IMR-90 (cell line): ENCODE measurements at regions not wholly inside any gene's neighbourhood (a gene's known extent, or its start where the extent isn't known, plus 50 kb on each side); places are given as distances from the start of the nearest gene placed in this dataset.

Experiments used
- ATAC-seq: fragments of 200-7000 bp; cut with Tn5 transposase; 2 replicates; pipeline ENCODE4 v1.9.1; 2020; ENCODE audit warnings: low read depth, mild to moderate bottlenecking, moderate library complexity
- BruUV-seq: library from RNA; stranded (reverse); fragments of 400-500 nt; replicated peaks from 2 replicates; lab custom pipeline; 2021; lab: Mats Ljungman, UMichigan
- CTCF ChIA-PET: fragments of 300-600 bp; formaldehyde crosslinking; extraction: SDS; loops from one replicate; lab custom pipeline; 2021; ENCODE audit warnings: antibody characterized with exemption; lab: Yijun Ruan, JAX
- POLR2A ChIA-PET: fragments of 300-600 bp; sonication (Branson Sonifier 250); formaldehyde crosslinking; loops from one replicate; lab custom pipeline; 2022; ENCODE audit warnings: antibody characterized with exemption; ENCODE audit not compliant: unreplicated experiment; lab: Charles Lee
- DNase-seq: peaks from one replicate; pipeline ENCODE4 v3.0.0; 2013
- H2AFZ ChIP-seq: replicated peaks from 2 replicates; pipeline ENCODE3; 2013; ENCODE audit warnings: low read length, mild to moderate bottlenecking; ENCODE audit not compliant: poor library complexity
- H2AK5ac ChIP-seq: 2 replicates; pipeline ENCODE4 v1.6.1; 2013; ENCODE audit warnings: low read depth, low read length, inconsistent platforms
- H2AK9ac ChIP-seq: replicated peaks from 2 replicates; pipeline ENCODE3; 2013; ENCODE audit warnings: mild to moderate bottlenecking, low read depth, low read length, moderate library complexity; ENCODE audit not compliant: poor library complexity
- H2BK120ac ChIP-seq: 2 replicates; pipeline ENCODE4 v1.6.1; 2013; ENCODE audit warnings: low read depth, low read length, inconsistent platforms
- H2BK15ac ChIP-seq: 3 replicates; pipeline ENCODE4 v1.6.1; 2013; ENCODE audit warnings: low read depth, low read length, inconsistent platforms
- H2BK20ac ChIP-seq: 2 replicates; pipeline ENCODE4 v1.6.1; 2013; ENCODE audit warnings: low read depth, mild to moderate bottlenecking, inconsistent platforms, low read length, moderate library complexity
- H2BK5ac ChIP-seq: 2 replicates; pipeline ENCODE4 v1.6.1; 2013; ENCODE audit warnings: mild to moderate bottlenecking, low read depth, low read length, inconsistent platforms; ENCODE audit not compliant: poor library complexity, severe bottlenecking
- H3K14ac ChIP-seq: replicated peaks from 2 replicates; pipeline ENCODE4 v1.6.1; 2013; ENCODE audit warnings: low read depth, low read length, inconsistent platforms
- H3K18ac ChIP-seq: 2 replicates; pipeline ENCODE4 v1.6.1; 2013; ENCODE audit warnings: low read depth, low read length, control low read depth
- H3K23ac ChIP-seq: 2 replicates; pipeline ENCODE4 v1.6.1; 2013; ENCODE audit warnings: low read depth, low read length, inconsistent platforms
- H3K27ac ChIP-seq: 2 replicates; pipeline ENCODE4 v1.5.1; 2013; ENCODE audit warnings: mild to moderate bottlenecking, control low read depth, low read length; ENCODE audit not compliant: insufficient read depth
- H3K27me3 ChIP-seq: 2 replicates; pipeline ENCODE4 v1.6.1; 2013; ENCODE audit warnings: low read length; ENCODE audit not compliant: control insufficient read depth, insufficient read depth
- H3K36me3 ChIP-seq: 2 replicates; pipeline ENCODE4 v1.6.1; 2013; ENCODE audit warnings: low read length, mixed read lengths; ENCODE audit not compliant: control insufficient read depth, insufficient read depth
- H3K4ac ChIP-seq: 2 replicates; pipeline ENCODE4 v1.6.1; 2013; ENCODE audit warnings: low read depth, low read length, inconsistent platforms
- H3K4me1 ChIP-seq: 2 replicates; pipeline ENCODE4 v1.6.1; 2013; ENCODE audit warnings: low read length, mixed read lengths; ENCODE audit not compliant: control insufficient read depth, insufficient read depth
- H3K4me2 ChIP-seq: 2 replicates; pipeline ENCODE4 v1.6.1; 2013; ENCODE audit warnings: low read depth, mild to moderate bottlenecking, control low read depth, low read length, moderate library complexity
- H3K4me3 ChIP-seq: 2 replicates; pipeline ENCODE4 v1.5.1; 2013; ENCODE audit warnings: low read depth, mild to moderate bottlenecking, control low read depth, low read length, moderate library complexity; ENCODE audit not compliant: insufficient read depth
- H3K56ac ChIP-seq: 2 replicates; pipeline ENCODE4 v1.6.1; 2013; ENCODE audit warnings: low read length, inconsistent platforms; ENCODE audit not compliant: insufficient read depth; ENCODE audit errors: extremely low read depth
- H3K79me1 ChIP-seq, 2 experiments: 2 replicates each; pipeline ENCODE4 v1.6.1; 2013; ENCODE audit warnings: low read length in 2 of 2, inconsistent platforms in 1 of 2, low read depth in 1 of 2
- H3K9ac ChIP-seq: 2 replicates; pipeline ENCODE4 v1.6.1; 2013; ENCODE audit warnings: low read depth, low read length, control low read depth
- H3K9me1 ChIP-seq: 2 replicates; pipeline ENCODE4 v1.6.1; 2013; ENCODE audit warnings: low read length, inconsistent platforms; ENCODE audit not compliant: insufficient read depth
- H3K9me3 ChIP-seq: 2 replicates; pipeline ENCODE4 v1.6.1; 2013; ENCODE audit warnings: low read length; ENCODE audit not compliant: control insufficient read depth, insufficient read depth
- H4K20me1 ChIP-seq: 2 replicates; pipeline ENCODE4 v1.6.1; 2013; ENCODE audit warnings: low read length, inconsistent platforms; ENCODE audit not compliant: insufficient read depth
- H4K5ac ChIP-seq: 2 replicates; pipeline ENCODE4 v1.6.1; 2013; ENCODE audit warnings: mild to moderate bottlenecking, low read depth, low read length, control low read depth
- H4K8ac ChIP-seq, 2 experiments: 2 replicates each; pipeline ENCODE4 v1.6.1; 2013; ENCODE audit warnings: low read depth in 2 of 2, low read length in 2 of 2, control low read depth in 1 of 2, inconsistent platforms in 1 of 2
- H4K91ac ChIP-seq: 2 replicates; pipeline ENCODE4 v1.6.1; 2013; ENCODE audit warnings: low read depth, low read length, inconsistent platforms; ENCODE audit not compliant: insufficient read depth
- BHLHE40 ChIP-seq: fragments of 150-350 bp; IDR thresholded peaks from 2 replicates; pipeline ENCODE4 v1.6.1; 2016; ENCODE audit warnings: mild to moderate bottlenecking, low read depth, low read length
- CEBPB ChIP-seq: IDR thresholded peaks from 2 replicates; pipeline ENCODE4 v1.6.1; 2012; ENCODE audit warnings: low read depth, low read length, improper control_type of control experiment
- CHD1 ChIP-seq: IDR thresholded peaks from 2 replicates; pipeline ENCODE4 v1.6.1; 2012; ENCODE audit warnings: low read depth, low read length, improper control_type of control experiment
- CTCF ChIP-seq: conservative IDR thresholded peaks from 2 replicates; pipeline ENCODE4 v1.5.1; 2012; ENCODE audit warnings: mild to moderate bottlenecking, low read depth, low read length, improper control_type of control experiment
- FOS ChIP-seq: fragments of 150-350 bp; IDR thresholded peaks from 2 replicates; pipeline ENCODE4 v1.6.1; 2016; ENCODE audit warnings: low read depth, low read length
- MAFK ChIP-seq: IDR thresholded peaks from 2 replicates; pipeline ENCODE4 v1.6.1; 2012; ENCODE audit warnings: low read depth, low read length, improper control_type of control experiment
- MAZ ChIP-seq: IDR thresholded peaks from 2 replicates; pipeline ENCODE4 v1.6.1; 2012; ENCODE audit warnings: low read depth, mild to moderate bottlenecking, low read length, improper control_type of control experiment, moderate library complexity, borderline replicate concordance
- MXI1 ChIP-seq: IDR thresholded peaks from 2 replicates; pipeline ENCODE4 v1.6.1; 2012; ENCODE audit warnings: low read depth, mild to moderate bottlenecking, low read length, moderate library complexity, borderline replicate concordance
- NFE2L2 ChIP-seq: fragments of 150-350 bp; IDR thresholded peaks from 2 replicates; pipeline ENCODE4 v1.6.1; 2016; ENCODE audit warnings: low read depth, mild to moderate bottlenecking, low read length
- POLR2A ChIP-seq: IDR thresholded peaks from 2 replicates; pipeline ENCODE4 v1.6.1; 2012; ENCODE audit warnings: mild to moderate bottlenecking, low read depth, low read length
- RAD21 ChIP-seq: IDR thresholded peaks from 2 replicates; pipeline ENCODE4 v1.6.1; 2012; ENCODE audit warnings: low read length, improper control_type of control experiment
- RCOR1 ChIP-seq: IDR thresholded peaks from 2 replicates; pipeline ENCODE4 v1.6.1; 2012; ENCODE audit warnings: mild to moderate bottlenecking, low read length, improper control_type of control experiment; ENCODE audit not compliant: insufficient replicate concordance
- RFX5 ChIP-seq: IDR thresholded peaks from 2 replicates; pipeline ENCODE4 v1.8.0; 2012; ENCODE audit warnings: low read depth, mild to moderate bottlenecking, low read length, moderate library complexity
- SMC3 ChIP-seq: fragments of 150-350 bp; IDR thresholded peaks from 2 replicates; pipeline ENCODE4 v1.6.1; 2016; ENCODE audit warnings: low read depth, mild to moderate bottlenecking, antibody characterized with exemption, low read length, moderate library complexity
- USF2 ChIP-seq: fragments of 150-350 bp; IDR thresholded peaks from 2 replicates; pipeline ENCODE4 v1.6.1; 2017; ENCODE audit warnings: mild to moderate bottlenecking, antibody characterized with exemption, low read length, low read depth
- WGBS, 2 experiments: methylation state at CpG; one replicate each; pipeline versions ENCODE4 v1.1.5 to v1.1.7; 2013; ENCODE audit warnings: missing lambda C conversion rate in 2 of 2; ENCODE audit not compliant: insufficient read length in 1 of 2; ENCODE audit errors: extremely low coverage in 2 of 2; 5-methylcytosine and 5-hydroxymethylcytosine counted together
- dilution Hi-C: fragments of 300-500 bp; cut with HindIII; formaldehyde crosslinking; loops from one replicate; pipeline ENCODE4 v1.14.3; 2018; ENCODE audit warnings: low sequenced_read_pairs; ENCODE audit not compliant: unreplicated experiment
- in situ Hi-C: fragments of 300-500 bp; cut with MboI; formaldehyde crosslinking; loops from 3 replicates; pipeline ENCODE4 v1.14.3; 2019; ENCODE audit warnings: low sequenced_read_pairs, inconsistent platforms, mixed read lengths
- intact Hi-C: fragments of 100-400 bp; cut with micrococcal nuclease; formaldehyde crosslinking; loops from 2 replicates; pipeline ENCODE4 v1.10.0; 2022
- TF ChIP-seq, protein P1 (sequence below): fragments of 150-350 bp; IDR thresholded peaks from 2 replicates; pipeline ENCODE4 v1.6.1; 2016; ENCODE audit warnings: low read depth, mild to moderate bottlenecking, low read length, moderate library complexity, borderline replicate concordance

- H3K4me1 ChIP-seq, result no peaks in the 10 kb centered on the region
- CTCF ChIA-PET, result no interaction called here
- in situ Hi-C loops, result no loop called here
- H3K27ac ChIP-seq, result no peak overlapping the region
- no peaks in the 10 kb centered on the region for H3K36me3 ChIP-seq
- no peak overlapping the region for H3K14ac ChIP-seq
- H4K20me1 ChIP-seq, result no peaks in the 10 kb centered on the region
- no peak overlapping the region for H2BK20ac ChIP-seq
- no peak overlapping the region for H3K18ac ChIP-seq
- POLR2A ChIA-PET, result no interaction called here
- BruUV-seq, result no TSS peak
- no peak overlapping the region for H2AFZ ChIP-seq
- no peak overlapping the region for H4K91ac ChIP-seq
- H2AK5ac ChIP-seq, result no peak overlapping the region
- H3K4ac ChIP-seq, result no peak overlapping the region
- no peak overlapping the region for H2BK120ac ChIP-seq
- H3K4me3 ChIP-seq, result no peak overlapping the region
- H4K5ac ChIP-seq, result no peak overlapping the region
- no peaks in the 10 kb centered on the region for H3K9me3 ChIP-seq
- intact Hi-C loops, result no loop called here
- no peaks in the 10 kb centered on the region for H3K9me1 ChIP-seq
- no peak overlapping the region for H3K23ac ChIP-seq
- WGBS, 2 experiments, result no CpG with 5 or more reads among the region's 3 CpGs
- no peak overlapping the region for H3K56ac ChIP-seq
- no peak for ATAC-seq
- no peak overlapping the region for H4K8ac ChIP-seq
- TF ChIP-seq POLR2A, result no peak
- no peak for TF ChIP-seq FOS
- TF ChIP-seq BHLHE40, result no peak
- TF ChIP-seq MAFK, result no peak
- no peak for TF ChIP-seq MXI1
- TF ChIP-seq CEBPB, result no peak
- no peak for TF ChIP-seq RFX5
- no peak for TF ChIP-seq RAD21
- no peak for TF ChIP-seq NFE2L2
- TF ChIP-seq, protein P1, sequence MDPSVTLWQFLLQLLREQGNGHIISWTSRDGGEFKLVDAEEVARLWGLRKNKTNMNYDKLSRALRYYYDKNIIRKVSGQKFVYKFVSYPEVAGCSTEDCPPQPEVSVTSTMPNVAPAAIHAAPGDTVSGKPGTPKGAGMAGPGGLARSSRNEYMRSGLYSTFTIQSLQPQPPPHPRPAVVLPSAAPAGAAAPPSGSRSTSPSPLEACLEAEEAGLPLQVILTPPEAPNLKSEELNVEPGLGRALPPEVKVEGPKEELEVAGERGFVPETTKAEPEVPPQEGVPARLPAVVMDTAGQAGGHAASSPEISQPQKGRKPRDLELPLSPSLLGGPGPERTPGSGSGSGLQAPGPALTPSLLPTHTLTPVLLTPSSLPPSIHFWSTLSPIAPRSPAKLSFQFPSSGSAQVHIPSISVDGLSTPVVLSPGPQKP, result no peak
- no peak for TF ChIP-seq MAZ
- no peak for TF ChIP-seq CHD1
- no peak for TF ChIP-seq RCOR1
- no peak for TF ChIP-seq SMC3
- TF ChIP-seq CTCF, result no peak
- no peak for TF ChIP-seq USF2
- H3K4me2 ChIP-seq, result no peak overlapping the region
- H3K79me1 ChIP-seq, result no peaks in the 10 kb centered on the region
- no peak overlapping the region for H3K9ac ChIP-seq
- no peak overlapping the region for H2BK5ac ChIP-seq
- no peak overlapping the region for H2BK15ac ChIP-seq
- no peaks in the 10 kb centered on the region for H3K27me3 ChIP-seq
- no peak overlapping the region for H2AK9ac ChIP-seq
- DNase-seq, result no peak
- dilution Hi-C loops, result no loop called here
These were observed 458.5 kb downstream of the LMO7 start for GRCh38 chr13:76094645-76095044.
